Vagina (tissue), 2 donors: ENCODE measurements at regions not wholly inside any gene's neighbourhood (a gene's known extent, or its start where the extent isn't known, plus 50 kb on each side); places are given as distances from the start of the nearest gene placed in this dataset.

Source experiments
- POLR2A ChIP-seq, 2 donors: fragments of 450-650 bp; IDR thresholded peaks; one replicate each; pipeline ENCODE4 v1.6.1; 2017; ENCODE audit warnings: antibody characterized with exemption in 2 of 2, mild to moderate bottlenecking in 2 of 2, moderate library complexity in 2 of 2
- POLR2AphosphoS5 ChIP-seq, 2 donors: sonication (generic); formaldehyde crosslinking; IDR thresholded peaks; one replicate each; pipeline ENCODE4 v1.9.0; 2017; ENCODE audit warnings: antibody characterized with exemption in 2 of 2, mild to moderate bottlenecking in 2 of 2, low read depth in 1 of 2; ENCODE audit not compliant: insufficient read depth in 1 of 2
- TF ChIP-seq, protein P1 (sequence below), 3 experiments: fragments of 450-650 bp in 2 of 3; fragments of 200-600 bp in 1 of 3; sonication (generic) in 1 of 3; IDR thresholded peaks; one replicate each; pipeline ENCODE4 v1.5.1; 2017 to 2019; ENCODE audit warnings: antibody characterized with exemption in 3 of 3, mild to moderate bottlenecking in 2 of 3, moderate library complexity in 2 of 3

DNA sequence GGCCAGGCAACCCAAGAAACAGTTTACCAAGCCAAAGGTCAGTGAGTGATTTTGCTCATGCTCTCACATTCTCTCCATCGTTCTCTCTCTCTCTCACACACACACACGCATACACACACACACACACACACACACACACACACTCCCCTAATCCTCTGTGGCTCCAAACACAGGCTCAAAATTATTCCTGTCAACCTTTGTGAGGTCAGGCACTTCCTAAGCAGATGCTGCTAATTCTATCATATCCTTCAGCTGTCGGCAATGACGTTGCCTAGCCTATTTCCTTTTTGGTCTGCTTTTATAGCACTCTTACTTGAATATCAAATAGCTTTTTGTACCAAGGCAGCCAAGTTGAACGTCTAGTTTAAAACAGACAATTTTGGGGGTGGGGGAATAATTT lies 98.9 kb upstream of the EGLN3 start:
- TF ChIP-seq, protein P1, sequence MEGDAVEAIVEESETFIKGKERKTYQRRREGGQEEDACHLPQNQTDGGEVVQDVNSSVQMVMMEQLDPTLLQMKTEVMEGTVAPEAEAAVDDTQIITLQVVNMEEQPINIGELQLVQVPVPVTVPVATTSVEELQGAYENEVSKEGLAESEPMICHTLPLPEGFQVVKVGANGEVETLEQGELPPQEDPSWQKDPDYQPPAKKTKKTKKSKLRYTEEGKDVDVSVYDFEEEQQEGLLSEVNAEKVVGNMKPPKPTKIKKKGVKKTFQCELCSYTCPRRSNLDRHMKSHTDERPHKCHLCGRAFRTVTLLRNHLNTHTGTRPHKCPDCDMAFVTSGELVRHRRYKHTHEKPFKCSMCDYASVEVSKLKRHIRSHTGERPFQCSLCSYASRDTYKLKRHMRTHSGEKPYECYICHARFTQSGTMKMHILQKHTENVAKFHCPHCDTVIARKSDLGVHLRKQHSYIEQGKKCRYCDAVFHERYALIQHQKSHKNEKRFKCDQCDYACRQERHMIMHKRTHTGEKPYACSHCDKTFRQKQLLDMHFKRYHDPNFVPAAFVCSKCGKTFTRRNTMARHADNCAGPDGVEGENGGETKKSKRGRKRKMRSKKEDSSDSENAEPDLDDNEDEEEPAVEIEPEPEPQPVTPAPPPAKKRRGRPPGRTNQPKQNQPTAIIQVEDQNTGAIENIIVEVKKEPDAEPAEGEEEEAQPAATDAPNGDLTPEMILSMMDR (IDR thresholded peaks at IDR 0.05), result no peak
- TF ChIP-seq POLR2A (IDR thresholded peaks at IDR 0.05) (no peak), POLR2AphosphoS5 (IDR thresholded peaks at IDR 0.05; ENCODE audit: insufficient read depth in 1 of 2, low read depth in 1 of 2) (no peak)
